SK-MEL-5 (cell line): ENCODE measurements at regions not wholly inside any gene's neighbourhood (a gene's known extent, or its start where the extent isn't known, plus 50 kb on each side); places are given as distances from the start of the nearest gene placed in this dataset.
"Not testable (repeated sequence)": the region's sequence is repeated elsewhere in the genome, so short reads cannot be mapped to it uniquely, and the experiment has no call there.

ENCODE experiments used
- DNase-seq: peaks from one replicate; pipeline ENCODE4 v3.0.0-alpha.2; 2016; ENCODE audit warnings: low read depth, low spot score
- in situ Hi-C: cut with HindIII; loops from 2 replicates; pipeline ENCODE4 v1.10.0; 2016; ENCODE audit warnings: low sequenced_read_pairs, high pct_unique_total_duplicates, low pct_unique_long_range_greater_than_20kb

GRCh38 chr5:18461766-18462165, 827.5 kb downstream of the TAF11L14 start:
- in situ Hi-C loops, result no loop called here

GRCh38 chr5:18465833-18466681, 831.8 kb downstream of the TAF11L14 start:
- in situ Hi-C loops, result no loop called here
- DNase-seq, result peak; percentile 97

More at GRCh38 chr5:18461766-18462165, 827.5 kb downstream of the TAF11L14 start:
- DNase-seq, result no peak

- no peak for DNase-seq
- in situ Hi-C loops, result no loop called here
Measured at GRCh38 chr5:18466731-18467130, 832.5 kb downstream of the TAF11L14 start.

- in situ Hi-C loops, DNase-seq: not testable (repeated sequence)
Measured at GRCh38 chr5:18471791-18472190, 837.5 kb downstream of the TAF11L14 start.

- no peak for DNase-seq
- in situ Hi-C loops, result no loop called here
Measured at GRCh38 chr5:18483451-18483850, 849.2 kb downstream of the TAF11L14 start.

- in situ Hi-C loops, result no loop called here
- peak; percentile 84 for DNase-seq
Measured at GRCh38 chr5:18487928-18488480, 853.7 kb downstream of the TAF11L14 start.

- in situ Hi-C loops, result no loop called here
- DNase-seq, result no peak
Measured at GRCh38 chr5:18489703-18490102, 855.4 kb downstream of the TAF11L14 start.

GRCh38 chr5:18491349-18491748, 857.1 kb downstream of the TAF11L14 start:
- in situ Hi-C loops, result no loop called here
- DNase-seq, result no peak

GRCh38 chr5:18495157-18495556, 860.9 kb downstream of the TAF11L14 start:
- in situ Hi-C loops, result no loop called here
- no peak for DNase-seq

GRCh38 chr5:18496041-18496440, 861.8 kb downstream of the TAF11L14 start:
- in situ Hi-C loops, result no loop called here
- DNase-seq, result peak; percentile 13

GRCh38 chr5:18497089-18497488, 862.8 kb downstream of the TAF11L14 start:
- in situ Hi-C loops, result no loop called here
- no peak for DNase-seq

- no peak for DNase-seq
- in situ Hi-C loops, result no loop called here
Measured at GRCh38 chr5:18503797-18504328, 869.6 kb downstream of the TAF11L14 start.

GRCh38 chr5:18507114-18507513, 872.9 kb downstream of the TAF11L14 start:
- in situ Hi-C loops, result no loop called here
- DNase-seq, result no peak

GRCh38 chr5:18517641-18518380, 883.6 kb downstream of the TAF11L14 start:
- in situ Hi-C loops, result no loop called here
- DNase-seq, result no peak

GRCh38 chr5:18523380-18523779, 889.1 kb downstream of the TAF11L14 start:
- in situ Hi-C loops, result no loop called here
- no peak for DNase-seq

GRCh38 chr5:18526792-18527405, 892.6 kb downstream of the TAF11L14 start:
- DNase-seq, result no peak
- in situ Hi-C loops, result no loop called here

- in situ Hi-C loops, result no loop called here
- no peak for DNase-seq
Measured at GRCh38 chr5:18533137-18533536, 898.9 kb downstream of the TAF11L14 start.

- in situ Hi-C loops, result no loop called here
- DNase-seq, result no peak
Measured at GRCh38 chr5:18534119-18534518, 899.9 kb downstream of the TAF11L14 start.
